GM19351 (cell line): ENCODE measurements at regions not wholly inside any gene's neighbourhood (a gene's known extent, or its start where the extent isn't known, plus 50 kb on each side); places are given as distances from the start of the nearest gene placed in this dataset.
A peak's percentile ranks its signal among the peaks of the same experiment; 100 is the strongest.

Experiments
- ATAC-seq: cut with Tn5 transposase; IDR thresholded peaks from one replicate; pipeline ENCODE4 v1.9.1; 2021; ENCODE audit warnings: mild to moderate bottlenecking, moderate library complexity; ENCODE audit not compliant: unreplicated experiment

DNA sequence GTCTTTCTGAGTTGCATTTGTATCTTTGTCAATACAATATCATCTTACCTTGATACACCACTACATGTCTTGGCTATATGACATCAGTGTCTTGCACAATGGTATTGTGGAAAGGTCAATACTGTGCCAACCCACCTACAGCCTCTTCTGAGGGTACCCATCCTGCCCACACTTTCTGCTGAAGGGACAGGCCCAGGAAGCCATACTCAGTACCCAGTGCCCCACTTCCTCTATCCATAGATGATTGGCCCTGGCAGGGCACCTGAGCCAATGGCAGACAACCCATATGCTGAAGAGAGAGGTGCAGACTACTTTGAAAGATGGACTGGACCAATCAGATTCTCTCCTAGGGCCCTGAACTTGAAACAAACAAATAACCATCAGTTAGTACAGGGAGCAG, 152.0 kb upstream of the ADO start:
- no peak for ATAC-seq

DNA sequence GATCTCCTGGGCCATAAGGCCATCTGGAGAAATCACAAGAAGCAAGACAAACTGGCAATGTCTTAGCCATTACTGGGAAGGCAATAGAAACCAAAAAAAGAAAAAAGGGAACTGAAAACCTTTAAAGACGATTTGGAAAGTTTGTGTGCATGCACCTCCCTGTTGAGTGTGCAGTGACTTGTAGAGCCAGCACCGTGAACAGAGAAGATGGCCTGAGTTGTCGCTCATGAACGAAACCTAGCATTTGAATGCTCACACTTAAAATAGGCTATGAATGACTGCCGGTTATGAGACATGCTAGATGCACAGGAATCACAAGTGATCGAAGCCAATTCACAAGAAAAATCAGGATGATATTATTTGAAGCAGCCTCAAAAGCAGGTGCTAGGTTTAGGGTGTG, 151.3 kb upstream of the ADO start:
- peak; percentile 74 for ATAC-seq

DNA sequence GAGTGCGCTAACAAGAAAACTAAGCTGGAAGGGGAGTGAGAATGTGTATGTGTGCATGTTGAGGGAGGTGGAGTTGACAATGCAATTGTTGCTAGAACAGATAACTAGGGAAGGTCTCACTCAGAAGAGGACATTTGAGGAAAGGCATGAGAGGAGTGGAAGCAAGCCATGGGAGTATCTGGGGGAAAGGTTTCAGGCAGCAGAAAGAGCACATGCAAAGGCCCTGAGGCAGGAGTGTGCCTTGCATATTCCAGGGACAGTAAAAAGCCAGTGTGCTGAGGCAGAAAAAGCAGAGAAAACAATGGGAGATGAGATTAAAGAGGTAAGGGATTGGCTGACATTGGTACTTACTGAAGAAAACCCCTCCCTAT, 149.6 kb upstream of the ADO start:
- no peak for ATAC-seq

DNA sequence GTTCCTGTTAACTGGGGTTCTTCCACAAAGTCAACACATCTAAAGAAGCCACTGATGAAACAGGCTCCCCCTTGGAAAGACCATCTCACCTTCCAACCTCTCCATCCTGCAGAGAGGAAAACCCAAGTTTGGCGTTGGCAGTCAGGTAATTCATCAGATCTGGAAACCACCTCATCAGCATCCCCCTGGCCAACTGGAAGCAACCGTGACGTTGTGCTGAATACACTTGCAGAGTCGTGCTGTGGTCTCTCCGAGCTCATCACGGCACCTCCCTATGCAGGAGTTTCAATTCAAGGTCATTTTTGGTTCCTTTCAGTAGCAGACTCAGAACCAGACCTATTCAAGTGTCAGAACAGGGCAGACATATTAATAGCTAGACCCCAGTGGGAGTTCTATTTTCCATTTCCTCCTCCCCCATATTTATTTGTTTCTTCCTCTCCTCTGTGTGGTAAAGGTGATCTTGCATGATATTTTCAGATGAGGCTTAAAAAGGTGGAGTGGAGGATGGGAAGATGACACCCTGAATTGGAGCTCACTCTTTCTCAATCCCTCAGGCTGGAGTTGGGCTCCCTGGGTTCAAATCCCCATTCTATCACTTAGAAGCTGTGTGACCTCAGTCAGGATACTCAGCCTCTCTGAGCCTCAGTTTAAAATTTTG, 149.1 kb upstream of the ADO start:
- ATAC-seq: peak; percentile 86

DNA sequence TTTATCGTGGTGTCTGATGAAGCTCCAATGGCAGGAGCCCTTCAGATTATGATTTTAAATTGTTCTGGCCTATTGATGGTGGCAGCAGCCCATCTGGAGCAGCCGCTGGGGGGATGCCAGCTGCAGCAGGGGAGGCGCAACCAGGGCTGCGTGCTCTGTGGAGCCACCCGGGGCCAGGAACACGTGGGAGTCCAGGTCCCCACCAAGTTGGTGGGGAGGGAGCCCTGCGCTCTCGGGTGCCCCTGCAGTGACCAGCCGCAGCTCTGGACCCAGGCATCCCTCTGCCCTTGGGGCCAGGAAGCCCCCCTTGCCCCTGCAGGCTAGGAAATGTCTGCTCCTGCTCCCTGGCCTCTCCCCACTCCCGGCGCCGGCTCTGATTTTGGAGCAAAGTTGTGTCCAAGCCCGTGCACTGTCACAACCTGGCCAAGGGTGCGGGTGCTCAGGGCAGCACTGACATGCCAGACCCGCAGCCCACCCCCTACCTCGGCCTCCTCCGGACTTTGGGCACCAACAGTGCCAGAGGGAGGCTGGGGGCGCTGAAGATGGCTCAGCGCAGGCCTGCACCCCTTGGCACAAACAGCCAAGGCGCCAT, 147.2 kb upstream of the ADO start:
- no peak for ATAC-seq

DNA sequence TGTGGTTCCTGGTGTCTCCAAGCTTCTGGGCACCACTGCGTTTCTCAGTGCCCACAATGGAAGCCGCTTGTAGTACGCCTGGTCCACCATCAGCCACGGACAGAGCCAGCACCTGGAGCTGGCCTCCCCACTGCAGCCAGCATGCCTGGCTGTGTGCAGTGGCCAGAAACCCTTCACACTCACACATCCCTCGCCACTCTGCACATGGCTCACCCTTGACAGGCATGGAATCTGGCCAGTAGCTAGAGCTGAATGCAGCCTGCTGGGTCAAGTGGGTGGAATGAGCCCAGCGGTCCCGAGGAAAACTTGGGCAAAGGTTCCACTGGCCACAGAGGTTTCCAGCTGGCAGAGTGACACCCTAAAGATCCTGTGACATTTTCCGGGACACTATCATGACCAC, 146.0 kb upstream of the ADO start:
- no peak for ATAC-seq

DNA sequence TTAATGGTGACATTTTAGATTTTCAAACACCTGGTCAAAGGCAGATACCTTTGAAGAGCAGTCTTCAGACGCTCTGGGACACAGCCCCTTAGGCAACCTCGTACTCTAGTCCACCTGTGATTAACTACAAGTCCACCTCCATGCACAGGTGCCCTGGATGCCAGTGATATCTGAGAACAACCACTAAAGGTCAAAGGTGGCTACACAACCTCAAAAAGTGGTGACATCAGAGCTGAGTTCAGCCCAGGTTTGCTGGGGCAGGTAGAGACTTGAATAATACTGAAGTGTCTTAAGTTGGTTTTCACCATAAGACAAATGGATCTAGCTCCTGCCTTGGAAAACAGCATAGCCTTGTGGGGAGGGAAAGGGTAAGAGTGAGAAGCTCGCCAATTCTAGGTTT, 143.4 kb upstream of the ADO start:
- no peak for ATAC-seq

DNA sequence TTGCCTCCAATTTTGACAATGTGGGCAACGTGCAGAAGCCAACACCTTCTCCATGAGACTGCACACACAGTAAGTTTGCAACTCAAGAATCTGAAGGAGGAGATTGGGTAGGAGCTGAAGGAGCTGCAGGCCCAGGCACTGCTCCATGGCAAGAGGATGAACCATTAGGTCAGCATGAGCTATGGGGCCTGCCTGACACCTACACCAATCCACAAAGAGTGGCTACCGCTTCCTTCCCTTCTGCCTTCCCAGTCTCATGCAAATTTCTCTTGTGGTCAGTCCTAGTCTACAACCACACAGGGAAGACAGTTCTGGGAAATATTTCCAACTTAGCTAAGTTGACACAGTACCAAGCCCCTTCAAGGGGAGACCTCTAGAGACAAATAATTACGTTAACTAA, 142.0 kb upstream of the ADO start:
- ATAC-seq: no peak

DNA sequence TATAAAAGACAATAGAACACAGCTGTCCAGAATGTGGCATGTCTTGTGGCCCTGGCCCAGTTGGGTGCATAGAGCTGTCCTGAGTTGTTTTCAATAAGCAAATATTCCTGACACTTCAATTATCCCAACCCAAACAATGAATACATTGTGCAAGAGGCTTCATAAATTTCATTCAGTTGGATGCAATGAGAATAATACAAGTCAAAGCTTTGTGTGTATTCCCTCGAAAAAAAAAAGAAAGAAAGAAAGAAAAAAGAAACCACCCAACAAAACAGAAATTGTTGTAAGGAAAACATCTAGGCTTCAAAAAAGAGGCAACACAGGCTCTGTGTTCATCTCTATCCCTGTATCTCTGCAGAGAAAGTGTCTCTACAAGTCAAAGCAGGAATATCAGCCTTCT, 138.7 kb upstream of the ADO start:
- ATAC-seq: no peak

DNA sequence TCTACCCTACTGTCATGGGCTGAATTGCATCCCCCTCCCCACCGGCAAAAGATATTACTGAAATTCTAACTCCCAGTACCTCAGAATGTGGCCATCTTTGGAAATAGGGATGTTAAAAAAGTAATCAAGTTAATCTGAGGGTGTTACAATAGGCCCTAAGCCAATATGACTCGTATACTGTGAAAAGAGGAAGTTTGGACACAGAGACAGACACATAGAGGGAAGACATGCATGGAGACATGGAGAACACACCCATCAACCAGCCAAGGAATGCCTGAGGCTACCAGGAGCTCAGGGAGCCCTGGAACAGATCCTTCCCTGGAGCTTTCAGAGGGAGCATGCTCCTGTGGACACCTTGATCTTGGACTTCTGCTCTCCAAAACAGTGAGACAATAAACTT, 138.2 kb upstream of the ADO start:
- ATAC-seq: no peak

DNA sequence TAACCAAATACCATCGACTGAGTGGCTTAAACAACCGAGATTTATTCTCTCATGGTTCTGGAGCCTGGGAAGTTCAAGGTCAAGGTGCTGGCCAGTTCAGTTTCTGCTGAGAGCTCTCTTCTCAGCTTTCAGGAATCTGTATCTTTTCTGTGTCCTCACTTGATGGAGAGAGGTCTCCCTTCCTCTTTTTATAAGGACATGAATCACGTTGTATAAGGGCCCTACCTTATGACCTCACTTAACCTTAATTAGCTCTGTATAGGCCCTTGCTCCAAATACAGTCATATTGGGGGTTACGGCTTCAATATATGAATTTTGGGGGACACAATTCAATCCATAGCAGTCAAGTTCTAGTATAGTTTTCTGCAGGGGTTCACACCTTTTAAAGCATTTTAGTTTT, 135.2 kb upstream of the ADO start:
- no peak for ATAC-seq

DNA sequence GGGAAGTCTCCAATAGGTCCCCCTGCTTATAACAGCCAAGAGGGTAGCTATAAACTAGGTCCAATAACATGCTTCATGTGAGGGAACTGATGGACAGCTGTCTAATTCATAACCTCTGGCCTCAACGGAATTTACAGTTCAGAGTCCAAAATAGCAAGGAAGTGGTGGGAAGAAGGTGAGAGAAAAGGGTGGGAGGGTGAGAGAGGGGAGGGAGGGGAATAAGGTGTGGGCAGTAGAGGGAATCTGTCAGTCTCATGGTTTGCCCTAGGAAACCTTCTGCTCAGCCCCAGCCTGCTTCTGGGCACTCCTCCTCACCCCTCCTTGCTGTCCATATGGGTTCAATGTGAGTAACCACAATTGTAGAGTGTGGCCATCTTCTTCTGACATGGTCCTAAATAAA, 133.4 kb upstream of the ADO start:
- no peak for ATAC-seq

DNA sequence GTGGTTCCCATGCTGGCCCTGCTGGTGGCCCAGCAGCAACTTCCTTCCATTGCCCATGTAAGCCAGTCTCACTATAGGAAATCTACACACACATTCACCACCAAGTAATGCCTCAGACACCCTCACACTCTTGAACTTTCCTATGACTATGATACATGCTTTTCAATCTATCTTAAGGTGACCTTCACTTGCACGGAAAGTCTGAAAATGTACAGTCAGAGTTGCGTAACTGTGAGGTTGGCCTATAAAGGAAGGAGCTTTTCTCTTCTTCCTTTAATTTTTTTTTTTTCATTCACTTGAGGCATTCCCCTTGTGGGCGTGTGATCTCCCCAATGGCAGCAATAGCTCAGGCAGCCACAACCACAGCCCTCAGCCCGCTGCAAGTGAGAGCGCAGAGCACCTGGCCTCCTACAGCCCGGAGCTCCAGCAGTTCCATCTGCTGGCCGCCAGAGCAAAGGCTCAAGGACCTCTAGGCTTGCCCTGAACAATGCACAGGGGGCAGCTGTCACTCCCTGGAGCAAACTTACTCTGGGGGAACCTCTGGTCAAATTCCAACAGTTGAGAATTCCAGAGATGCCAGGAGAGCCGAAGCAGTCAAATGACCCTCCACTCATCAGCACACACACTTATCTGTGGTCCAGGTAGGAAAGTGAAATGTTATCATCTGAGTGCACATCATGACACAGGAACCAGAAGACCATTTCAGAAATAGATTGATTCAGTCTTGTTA, 123.1 kb upstream of the ADO start:
- ATAC-seq: peak; percentile 95

DNA sequence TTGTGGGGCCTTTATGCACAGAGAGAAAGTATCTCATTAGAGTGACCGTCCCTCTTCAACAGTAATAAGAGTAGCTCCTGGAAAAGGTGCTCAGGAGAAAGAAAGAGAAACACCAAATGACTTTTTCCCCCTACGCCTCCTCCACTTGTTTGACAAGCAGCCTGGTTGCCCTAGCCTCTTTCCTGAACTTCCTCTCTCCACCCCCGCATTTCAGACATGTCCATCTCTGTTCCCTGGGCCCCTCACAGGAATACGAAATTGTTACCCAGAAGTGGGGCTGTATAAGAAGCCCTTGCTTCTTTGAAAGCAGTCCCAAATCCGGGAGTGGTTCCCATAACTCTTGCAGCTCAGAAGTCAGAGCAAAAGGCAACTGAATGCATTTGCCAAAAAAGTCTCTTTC, 119.6 kb upstream of the ADO start:
- ATAC-seq: no peak

DNA sequence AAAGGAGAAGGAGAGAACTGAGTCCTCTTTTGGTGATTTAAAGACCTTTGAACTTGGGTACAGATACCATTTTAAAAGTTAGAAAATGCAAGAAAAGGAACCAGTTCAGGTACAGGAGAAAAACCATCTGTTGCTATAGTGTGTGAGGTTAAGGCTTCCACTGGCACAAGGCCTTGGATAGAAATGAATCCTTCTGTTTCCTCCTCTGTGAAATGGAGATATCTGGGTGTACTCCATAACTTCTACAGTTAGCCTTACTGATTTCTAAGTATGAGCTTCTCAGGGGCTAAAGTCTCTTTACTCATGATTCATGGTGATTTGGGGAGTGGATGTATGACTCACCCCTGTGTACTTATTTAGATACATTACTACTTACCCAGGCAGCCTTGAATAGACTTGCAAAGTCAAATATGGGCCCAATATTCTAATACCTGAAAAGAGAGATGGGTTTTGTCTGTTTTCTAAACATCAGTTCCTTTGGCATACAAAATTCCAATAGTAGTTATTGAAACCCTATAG, 117.2 kb upstream of the ADO start:
- ATAC-seq: no peak

DNA sequence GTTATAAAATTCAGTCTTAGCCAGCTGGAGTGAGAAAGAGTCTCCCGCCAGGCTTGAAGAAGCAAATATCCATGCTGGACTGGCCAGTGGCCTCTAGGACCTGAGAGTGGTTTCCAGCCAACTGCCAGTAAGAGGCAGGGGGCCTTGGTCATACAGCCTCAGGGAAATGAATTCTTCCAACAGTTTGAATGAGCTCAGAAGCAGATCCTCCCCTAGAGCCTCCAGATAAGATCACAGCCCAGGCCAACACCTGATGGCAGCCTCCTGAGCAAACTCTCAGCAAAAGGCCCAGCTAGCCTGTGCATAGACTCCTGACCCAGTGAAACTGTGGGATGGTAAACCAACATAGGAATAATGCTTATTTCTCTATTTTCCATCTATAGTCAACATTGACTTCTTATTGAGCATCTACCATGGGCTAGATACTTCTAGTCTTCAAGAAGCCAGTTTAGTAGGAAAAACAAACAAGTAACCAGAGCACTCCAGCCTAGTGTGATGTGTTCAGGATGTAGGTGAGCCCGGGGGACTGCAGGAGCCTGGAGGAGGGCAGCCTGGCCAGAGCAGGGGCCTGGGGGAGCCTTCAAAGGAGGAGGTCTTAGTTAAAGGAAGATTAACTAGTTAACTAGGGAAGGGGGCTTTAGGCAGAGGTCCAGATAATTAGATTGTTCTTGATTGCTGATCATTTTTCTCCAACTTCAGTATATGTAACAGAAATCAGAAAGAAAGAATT, 115.4 kb upstream of the ADO start:
- ATAC-seq: no peak

DNA sequence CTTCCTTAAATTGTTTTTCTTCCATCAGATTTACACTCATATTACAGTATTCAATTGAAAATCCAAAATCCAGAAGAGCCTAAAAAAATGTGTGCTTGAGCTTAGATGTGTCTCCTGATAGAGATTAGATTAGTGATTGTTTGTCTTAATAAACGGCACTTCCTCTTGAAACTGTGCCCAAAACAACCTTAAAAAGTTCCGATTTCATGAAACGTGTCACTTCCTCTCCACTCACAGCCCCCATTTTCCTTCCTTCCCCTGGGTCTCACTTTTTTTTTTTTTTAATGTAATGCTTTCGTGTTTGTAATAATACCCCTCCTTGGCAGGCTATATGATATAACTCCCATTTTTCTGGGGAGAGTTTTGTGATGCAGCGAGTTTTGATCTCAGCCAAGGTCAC, 114.8 kb upstream of the ADO start:
- no peak for ATAC-seq

DNA sequence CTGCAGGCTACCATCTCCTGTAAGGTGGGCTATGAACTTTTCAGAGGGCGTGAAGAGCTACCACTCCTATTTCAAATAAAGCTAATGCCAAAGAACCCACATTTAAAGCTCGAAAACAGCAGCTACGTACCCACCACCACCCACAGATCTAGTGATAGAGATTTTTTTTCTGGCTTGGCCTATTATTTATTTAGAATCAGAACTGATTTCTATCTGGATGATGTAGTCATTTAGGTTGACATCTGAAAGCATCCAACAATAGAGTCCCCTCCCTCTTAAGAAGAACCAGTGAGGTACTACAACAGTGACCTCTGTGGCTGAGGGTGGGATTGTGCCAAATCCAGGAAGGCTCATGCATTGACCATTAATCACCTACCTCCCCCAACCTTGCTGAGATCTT, 113.8 kb upstream of the ADO start:
- no peak for ATAC-seq

DNA sequence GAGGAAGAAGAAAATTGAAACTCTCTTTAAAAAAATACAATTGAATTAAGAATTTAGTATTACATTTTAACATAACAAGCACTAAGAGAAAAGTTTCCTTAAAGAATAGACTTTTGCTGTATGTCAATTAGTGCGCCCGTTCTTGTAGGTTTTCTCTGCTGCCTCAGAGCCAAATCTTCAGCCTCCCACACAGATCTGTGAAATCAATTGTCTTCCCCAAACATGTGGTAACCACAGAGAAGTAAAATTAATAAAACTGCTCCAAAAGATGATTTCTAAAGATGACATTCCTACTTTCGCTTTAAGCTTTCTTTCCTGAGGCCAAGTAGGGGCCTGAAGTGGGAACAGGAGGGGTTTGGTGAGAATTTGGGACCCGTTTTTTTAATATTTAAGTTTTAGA, 113.2 kb upstream of the ADO start:
- no peak for ATAC-seq

DNA sequence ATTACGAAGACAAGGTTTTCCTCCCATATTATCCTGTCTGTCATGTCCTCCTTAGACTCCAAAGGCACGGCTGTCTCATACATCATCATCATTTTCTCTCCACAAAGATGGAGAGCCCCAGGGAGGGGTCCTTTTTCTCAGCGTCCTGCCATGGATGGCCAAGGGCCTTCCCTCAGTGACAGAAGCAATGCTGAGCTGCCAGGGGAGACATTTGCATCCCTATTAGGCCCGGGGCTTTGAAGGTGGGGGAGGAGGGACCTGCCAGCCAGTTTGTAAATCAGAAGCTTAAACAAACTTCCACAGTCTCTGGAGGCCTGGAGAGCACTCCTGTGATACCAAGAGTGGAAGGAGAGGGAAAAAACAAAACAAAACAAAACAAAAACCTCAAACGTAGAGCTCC, 112.4 kb upstream of the ADO start:
- ATAC-seq: no peak

DNA sequence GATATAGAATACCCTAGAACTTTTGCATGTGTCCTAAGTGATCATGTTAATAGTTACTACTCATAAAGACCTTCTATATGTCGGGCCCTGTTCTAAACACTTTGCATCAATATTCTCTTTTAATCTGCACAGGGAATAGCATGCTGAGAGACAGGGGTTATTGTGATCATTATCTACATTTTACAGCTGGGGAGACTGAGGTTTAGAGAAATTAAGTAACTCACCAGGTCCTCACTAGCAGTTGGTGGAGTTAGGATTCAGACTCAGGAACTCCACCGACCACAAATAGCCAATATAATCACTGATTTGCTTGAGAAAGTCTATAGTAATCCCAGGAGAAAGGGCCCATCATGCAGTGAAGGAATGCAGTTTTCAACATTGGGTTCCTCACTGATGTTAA, 111.2 kb upstream of the ADO start:
- no peak for ATAC-seq
